Mammary epithelial cell (primary cell): ENCODE measurements at regions not wholly inside any gene's neighbourhood (a gene's known extent, or its start where the extent isn't known, plus 50 kb on each side); places are given as distances from the start of the nearest gene placed in this dataset.

Experiments used
- EZH2 ChIP-seq: IDR thresholded peaks from 2 replicates; pipeline ENCODE4 v1.6.1; 2012; ENCODE audit warnings: low read length, inconsistent platforms, borderline replicate concordance
- TF ChIP-seq, protein P1 (sequence below), 2 donors: IDR thresholded peaks in 1 of 2; conservative IDR thresholded peaks in 1 of 2; 2 replicates each; pipeline ENCODE4 v1.5.1; 2011 to 2012; ENCODE audit warnings: inconsistent platforms in 2 of 2, low read length in 2 of 2, mild to moderate bottlenecking in 2 of 2, control low read depth in 1 of 2, low read depth in 1 of 2; ENCODE audit not compliant: insufficient read depth in 1 of 2; ENCODE audit errors: extremely low read depth in 1 of 2

DNA sequence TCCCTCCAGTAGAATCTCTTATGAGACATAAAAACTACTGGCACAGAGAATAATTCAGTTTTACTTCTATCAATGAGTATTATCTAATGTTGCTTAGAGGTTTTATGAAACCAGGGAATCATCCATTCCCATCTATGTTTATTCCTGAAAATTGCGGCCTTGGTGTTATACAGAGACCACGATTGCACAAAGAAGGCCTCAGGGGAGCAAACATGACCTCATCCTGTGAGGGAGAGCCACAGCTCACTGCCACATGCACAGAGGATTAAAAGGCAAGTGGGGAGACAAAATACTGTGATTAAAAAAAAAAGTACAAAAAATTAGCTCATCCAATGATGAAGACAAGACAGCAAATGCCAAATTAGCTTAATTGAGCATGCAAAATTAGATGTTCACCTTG lies 111.8 kb upstream of the SLC35G4 start:
- TF ChIP-seq, protein P1, sequence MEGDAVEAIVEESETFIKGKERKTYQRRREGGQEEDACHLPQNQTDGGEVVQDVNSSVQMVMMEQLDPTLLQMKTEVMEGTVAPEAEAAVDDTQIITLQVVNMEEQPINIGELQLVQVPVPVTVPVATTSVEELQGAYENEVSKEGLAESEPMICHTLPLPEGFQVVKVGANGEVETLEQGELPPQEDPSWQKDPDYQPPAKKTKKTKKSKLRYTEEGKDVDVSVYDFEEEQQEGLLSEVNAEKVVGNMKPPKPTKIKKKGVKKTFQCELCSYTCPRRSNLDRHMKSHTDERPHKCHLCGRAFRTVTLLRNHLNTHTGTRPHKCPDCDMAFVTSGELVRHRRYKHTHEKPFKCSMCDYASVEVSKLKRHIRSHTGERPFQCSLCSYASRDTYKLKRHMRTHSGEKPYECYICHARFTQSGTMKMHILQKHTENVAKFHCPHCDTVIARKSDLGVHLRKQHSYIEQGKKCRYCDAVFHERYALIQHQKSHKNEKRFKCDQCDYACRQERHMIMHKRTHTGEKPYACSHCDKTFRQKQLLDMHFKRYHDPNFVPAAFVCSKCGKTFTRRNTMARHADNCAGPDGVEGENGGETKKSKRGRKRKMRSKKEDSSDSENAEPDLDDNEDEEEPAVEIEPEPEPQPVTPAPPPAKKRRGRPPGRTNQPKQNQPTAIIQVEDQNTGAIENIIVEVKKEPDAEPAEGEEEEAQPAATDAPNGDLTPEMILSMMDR (conservative IDR thresholded peaks at IDR 0.05 in 1 of 2, IDR thresholded peaks at IDR 0.05 in 1 of 2; ENCODE audit: extremely low read depth in 1 of 2, insufficient read depth in 1 of 2, low read depth in 1 of 2, low read length in 2 of 2): no peak
- no peak for TF ChIP-seq EZH2
